ENCODE measurements at regions not wholly inside any gene's neighbourhood (a gene's known extent, or its start where the extent isn't known, plus 50 kb on each side); places are given as distances from the start of the nearest gene placed in this dataset.

DNA sequence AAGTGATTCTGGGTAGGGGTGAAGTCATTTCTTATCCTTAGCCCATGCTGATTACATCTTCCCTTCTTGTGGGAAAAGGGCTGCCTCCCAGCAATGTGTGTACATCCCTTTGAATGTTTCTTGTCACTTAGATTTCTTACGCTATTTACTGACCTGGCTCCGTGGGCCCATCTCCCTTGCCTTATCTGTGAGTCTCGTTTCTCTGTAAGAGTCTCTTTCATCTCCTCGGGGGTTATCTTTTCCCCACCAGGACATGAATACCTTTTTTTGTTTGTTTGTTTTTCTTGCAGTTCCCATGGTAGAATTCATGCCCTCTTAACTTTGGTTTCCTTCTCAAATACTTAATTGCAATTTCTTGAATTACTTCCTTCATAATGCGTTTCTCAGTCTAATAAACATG, 107.7 kb downstream of the BAMBI start:
- DNase-seq, result no peak

DNA sequence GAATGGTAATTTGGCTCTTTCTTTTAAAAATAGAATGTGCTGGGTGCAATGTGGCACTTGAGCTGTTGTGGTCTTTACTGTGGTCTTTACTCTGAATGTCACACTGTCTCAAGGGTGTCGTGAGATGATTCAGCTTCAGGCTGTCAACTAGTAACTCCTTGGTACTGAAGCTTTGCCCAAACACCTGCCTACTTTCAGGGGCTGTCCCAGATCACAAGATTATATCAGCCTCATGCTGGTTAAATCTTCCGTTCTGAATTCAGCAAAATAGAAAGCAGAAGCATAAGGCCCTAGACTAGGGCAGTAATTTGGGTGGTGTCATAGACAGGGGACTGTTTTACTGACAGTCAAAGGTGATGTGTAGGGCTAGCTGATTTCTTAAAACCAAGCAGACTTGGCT, 110.9 kb downstream of the BAMBI start:
- DNase-seq, result no peak

DNA sequence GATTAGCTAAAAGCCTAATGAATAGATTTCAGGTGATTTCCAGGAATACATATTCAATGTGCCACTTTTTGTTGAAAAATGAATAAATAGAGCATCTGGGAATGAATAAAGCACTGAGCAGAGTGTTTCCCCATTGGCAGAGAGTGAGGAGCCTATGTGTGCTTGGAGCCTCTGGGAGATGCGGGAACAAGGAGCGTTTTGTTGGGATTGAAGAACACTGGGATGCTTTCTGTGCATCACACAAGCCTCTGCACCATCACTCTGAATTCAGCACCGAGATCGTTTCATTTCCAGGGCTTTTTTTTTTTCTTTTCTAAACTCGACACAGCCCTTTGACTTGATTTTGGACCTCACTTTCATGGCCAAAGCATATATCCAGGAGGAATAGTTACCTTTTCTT, 111.4 kb downstream of the BAMBI start:
- DNase-seq, result no peak

DNA sequence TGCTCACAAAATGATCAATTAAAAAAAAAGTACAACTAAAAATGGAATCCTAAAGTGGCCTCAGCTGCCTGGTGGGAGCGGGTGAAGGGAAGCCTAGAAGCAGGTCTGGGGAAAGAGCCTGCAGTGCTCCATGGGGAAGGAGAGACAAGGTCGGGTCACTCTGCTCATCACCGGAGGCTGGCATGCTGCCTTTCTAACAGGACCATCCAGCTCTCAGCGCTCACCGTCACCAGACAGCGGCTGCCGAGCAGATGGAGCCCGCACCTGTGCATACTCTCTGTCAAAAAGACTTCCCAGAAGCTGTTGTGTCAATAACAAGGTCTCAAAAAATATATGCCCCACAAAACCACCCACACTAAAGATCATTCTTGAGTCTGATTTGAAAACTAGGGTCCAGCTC, 112.8 kb downstream of the BAMBI start:
- DNase-seq, result no peak

DNA sequence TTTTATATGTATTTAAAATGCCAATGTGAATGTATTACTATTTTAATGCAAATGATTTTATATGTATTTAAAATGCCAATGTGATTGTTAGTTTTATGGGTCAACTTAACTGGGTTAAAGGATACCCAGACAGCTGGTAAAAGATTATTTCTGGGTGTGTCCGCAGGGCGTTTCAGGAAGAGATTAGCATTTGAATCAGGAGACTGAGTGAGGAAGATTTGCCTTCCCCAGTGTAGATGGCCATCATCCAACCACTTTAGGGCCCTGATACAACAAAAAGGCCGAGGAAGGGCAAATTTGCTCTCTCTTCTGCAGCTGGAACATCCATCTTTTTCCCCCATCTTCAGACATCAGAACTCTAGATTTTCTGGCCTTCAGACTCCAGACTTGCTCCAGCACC, 116.2 kb downstream of the BAMBI start:
- DNase-seq, result no peak

DNA sequence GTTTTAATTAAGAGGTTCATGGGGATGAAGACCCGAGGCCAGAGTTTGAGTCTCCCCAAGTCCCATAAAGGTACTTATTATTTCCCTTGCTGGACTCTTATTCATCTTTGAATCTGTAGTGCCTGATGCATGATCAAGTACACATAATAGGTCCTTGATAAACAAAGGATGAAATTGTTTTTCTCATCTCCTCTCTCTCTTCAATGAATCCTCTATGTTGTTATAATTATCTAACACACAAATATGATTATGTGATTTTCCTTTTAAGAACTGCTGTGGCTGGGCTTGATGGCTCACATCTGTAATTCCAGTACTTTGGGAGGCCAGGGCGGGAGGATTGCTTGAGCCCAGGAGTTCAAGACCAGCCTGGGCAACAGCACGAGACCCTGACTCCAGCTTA, 117.7 kb downstream of the BAMBI start:
- no peak for DNase-seq

DNA sequence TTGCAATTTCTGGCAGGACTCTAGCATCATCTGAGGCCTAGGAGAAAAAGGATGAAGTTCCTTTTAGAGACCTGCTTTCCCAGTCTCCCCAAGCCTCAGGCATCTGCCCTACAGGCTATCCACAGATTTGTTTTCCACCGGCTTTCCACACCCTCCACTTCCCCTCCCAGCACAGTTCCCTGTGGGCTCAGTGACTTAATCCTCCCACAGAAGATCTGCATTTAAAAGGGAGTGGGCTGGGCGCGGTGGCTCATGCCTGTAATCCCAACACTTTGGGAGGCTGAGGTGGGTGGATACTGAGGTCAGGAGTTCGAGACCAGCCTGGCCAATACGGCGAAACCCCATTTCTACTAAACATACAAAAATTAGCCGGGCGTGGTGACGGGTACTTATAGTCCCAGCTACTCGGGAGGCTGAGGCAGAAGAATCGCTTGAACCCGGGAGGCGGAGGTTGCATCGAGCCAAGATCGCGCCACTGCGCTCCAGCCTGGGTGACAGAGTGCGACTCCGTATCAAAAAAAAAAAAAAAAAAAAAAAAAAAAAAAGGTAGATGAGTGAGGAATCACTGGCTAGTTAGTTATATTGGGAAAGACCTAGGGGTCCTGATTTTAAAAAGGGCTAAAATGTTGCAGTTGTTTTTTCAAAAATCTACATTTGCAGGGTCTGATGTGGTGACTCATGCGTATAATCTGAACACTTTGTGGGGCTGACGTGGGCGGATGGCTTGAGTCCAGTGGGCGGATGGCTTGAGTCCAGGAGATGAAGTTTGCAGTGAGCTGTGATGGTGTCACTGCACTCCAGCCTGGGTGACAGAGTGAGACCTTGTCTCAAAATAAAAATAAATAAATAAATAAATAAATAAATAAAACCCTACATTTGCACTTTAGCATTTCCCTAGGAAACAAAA, 119.5 kb downstream of the BAMBI start:
- DNase-seq, result no peak

DNA sequence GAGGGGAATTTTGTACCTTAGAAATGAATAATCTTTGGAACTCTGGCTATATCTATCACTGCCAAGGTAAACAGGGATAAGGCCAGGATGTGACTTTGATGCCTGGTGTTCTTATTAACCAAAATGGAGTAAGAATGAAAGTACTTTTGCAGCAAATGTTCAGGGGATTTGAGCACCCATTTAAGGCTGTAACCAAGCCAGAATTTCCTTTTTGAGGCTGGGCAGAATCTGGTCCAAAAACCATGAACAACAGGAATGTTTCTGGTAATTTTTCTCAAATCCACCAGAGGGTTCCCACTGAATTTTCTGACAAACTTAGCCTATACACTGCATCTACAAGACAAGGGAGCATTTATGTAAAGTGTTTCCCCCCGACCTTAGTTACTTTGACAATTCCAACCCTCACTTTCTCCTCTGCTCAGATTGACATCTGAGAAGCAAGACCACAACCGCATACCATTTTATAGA, 120.6 kb downstream of the BAMBI start:
- DNase-seq, result no peak

DNA sequence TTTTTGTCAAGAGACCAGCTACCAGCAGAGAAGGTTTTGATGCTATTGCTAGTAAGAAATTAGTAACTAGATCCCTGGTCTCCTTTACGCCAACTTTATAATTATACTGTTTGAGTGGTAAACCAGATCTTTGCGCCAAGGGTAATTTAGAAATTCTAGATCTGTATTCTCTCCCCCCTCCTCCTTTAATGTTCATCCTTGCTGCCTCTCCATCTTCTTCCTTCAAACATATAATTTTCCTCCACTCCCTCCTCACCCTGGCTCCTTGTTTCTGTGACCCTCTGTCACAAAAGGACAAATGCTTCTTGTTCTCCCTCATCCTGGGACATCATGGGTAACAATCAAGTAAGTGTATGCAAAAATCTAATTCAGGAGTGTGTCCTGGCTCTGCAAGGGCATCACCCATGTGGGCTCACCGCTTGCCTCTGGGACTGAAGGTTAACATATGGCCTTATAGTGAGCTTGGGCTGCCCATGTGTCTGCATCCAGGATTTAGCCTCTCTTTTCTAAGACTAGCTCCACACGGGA, 121.2 kb downstream of the BAMBI start:
- no peak for DNase-seq

DNA sequence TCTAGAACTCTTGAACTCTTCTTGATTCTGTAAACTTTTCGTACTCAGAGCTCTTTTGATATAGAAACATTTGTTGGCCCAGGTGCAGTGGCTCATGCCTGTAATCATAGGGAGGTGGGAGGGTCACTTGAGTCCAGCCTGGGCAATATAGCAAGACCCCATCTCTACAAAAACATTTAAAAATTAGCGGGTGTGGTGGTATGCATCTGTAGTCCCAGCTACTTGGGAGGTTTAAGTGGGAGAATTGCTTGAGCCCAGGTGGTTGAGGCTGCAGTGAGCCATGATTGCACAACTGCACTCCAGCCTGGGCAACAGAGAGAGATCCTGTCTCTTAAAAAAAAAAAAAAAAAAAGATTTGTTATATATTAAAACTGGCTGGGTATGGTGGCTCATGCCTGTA, 121.6 kb downstream of the BAMBI start:
- no peak for DNase-seq

DNA sequence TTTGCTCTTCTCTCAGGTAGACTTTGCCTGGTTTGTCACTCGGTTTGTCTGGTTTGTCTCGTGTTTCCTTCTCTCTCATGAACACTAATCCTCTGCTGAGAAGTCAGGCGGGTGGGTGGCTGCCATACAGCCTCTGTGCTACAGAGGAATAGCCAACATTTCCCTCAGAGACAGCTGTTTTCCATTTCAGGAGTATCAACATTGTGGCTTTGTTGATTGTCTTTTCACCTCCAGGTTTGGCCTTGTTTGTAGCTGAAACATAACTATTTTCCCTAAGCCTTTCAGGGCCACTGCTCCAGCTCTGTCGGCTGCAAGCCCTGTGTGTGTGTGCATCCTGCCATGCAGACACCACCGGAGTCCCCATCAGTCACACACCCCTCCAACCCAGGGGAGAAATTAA, 122.8 kb downstream of the BAMBI start:
- no peak for DNase-seq

DNA sequence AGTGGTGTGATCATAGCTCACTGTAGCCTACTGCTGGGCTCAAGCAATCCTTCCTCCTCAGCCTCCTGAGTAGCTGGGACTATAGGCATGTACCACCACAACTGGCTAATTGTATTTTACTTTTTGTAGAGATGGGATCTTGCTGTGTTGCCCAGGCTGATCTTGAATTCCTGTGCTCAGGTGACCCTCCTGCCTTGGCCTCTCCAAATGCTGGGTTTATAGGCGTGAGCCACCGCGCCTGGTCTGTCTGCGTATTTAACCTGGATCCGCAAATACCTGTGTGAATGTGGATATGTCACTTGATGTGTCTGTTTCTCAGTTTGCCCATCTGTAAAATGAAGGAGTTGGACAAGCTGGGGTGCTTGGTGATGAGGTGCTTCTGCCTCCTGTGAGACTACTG, 123.9 kb downstream of the BAMBI start:
- DNase-seq, result no peak

DNA sequence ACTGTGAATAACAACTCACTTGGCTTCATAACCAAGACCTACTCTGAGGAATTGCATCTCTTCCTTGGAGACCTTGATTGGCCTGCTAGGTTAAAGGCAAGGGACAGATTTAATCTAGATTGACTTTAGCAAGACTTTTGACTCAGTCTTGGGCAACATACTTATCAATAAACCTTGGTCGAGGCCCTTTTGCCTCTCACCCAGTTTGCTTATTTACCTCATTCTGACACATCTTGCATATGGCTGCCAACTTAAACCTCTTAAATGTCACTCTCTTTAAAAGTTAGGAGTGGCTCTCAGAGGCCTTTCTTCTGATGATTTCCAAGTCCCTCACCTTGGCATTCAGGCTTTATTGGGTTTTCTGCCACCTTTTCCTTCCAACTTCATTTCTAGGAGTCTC, 124.5 kb downstream of the BAMBI start:
- no peak for DNase-seq

DNA sequence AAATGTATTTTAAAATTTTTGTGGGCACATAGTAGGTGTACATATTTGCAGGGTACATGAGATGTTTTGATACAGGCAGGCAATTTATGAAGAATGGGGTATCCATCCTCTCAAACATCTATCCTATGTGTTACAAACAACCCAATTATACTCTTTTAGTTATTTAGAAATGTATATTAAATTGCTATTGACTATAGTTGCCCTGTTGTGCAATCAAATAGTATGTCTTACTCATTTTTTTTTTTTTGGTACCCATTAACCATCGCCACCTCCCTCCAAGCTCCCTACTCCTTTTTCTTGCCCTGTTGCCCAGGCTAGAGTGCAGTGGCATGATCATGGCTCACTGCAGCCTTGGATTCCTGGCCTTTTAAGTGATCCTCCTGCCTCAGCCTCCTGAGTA, 128.1 kb downstream of the BAMBI start:
- DNase-seq, result no peak

DNA sequence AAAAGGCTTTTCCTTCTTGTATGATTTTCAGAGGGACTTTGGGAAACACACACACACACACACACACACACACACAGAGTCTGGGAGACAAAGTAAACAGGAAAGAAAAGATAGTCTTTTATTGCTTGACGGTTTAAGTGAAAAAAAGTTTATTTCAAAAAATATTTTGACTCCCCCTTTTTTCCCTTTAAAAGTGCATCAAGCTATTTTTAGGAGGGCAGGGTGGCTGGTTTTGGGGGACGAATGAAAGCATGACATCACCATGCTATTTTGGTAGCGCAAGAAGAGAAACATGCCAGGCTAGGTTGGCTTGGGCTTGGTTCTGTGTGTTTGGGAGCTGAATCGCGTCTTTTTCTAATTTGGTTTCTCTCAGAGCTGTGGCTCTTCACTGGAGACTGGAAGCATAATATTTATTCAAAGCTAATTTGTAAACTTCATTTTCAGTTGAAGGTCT, 129.2 kb downstream of the BAMBI start:
- no peak for DNase-seq

DNA sequence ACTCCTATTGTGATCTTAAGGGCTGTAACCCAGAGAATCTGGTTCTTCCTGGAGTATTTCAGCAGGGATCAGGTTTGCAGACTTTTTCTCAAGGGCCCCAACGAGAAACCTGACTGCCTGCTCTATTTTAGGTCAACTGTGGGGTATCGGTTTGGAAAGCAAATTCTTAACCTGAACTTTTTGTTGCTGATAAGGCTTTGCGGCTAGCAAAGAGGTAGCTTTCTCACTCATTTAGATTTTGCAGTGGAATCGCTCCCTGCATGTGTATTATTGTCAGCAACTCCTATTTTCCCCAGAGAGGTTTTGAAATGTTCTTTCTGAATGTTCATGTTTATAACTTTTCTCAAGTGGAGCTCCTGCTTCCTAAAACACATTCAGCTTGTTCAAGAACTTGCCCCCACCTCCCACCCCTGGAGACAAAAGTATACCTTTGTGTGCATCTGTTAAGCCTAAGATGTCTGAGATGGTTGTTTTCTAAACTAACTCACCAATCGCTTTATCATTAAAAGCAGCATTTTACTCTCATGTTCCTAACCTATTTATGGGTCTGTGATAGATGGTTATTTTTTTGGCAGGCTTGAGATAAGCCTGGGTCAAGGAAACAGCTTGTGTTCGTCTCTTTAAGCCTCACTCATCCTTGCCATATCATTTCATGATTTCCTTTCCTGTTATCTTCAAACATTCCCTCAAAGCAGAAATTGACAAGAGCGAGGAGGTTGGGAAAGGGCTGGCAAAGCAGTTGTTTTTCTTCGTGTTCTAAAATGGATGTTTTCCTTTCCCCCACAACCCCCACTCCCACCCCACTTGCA, 129.8 kb downstream of the BAMBI start:
- DNase-seq, result no peak

DNA sequence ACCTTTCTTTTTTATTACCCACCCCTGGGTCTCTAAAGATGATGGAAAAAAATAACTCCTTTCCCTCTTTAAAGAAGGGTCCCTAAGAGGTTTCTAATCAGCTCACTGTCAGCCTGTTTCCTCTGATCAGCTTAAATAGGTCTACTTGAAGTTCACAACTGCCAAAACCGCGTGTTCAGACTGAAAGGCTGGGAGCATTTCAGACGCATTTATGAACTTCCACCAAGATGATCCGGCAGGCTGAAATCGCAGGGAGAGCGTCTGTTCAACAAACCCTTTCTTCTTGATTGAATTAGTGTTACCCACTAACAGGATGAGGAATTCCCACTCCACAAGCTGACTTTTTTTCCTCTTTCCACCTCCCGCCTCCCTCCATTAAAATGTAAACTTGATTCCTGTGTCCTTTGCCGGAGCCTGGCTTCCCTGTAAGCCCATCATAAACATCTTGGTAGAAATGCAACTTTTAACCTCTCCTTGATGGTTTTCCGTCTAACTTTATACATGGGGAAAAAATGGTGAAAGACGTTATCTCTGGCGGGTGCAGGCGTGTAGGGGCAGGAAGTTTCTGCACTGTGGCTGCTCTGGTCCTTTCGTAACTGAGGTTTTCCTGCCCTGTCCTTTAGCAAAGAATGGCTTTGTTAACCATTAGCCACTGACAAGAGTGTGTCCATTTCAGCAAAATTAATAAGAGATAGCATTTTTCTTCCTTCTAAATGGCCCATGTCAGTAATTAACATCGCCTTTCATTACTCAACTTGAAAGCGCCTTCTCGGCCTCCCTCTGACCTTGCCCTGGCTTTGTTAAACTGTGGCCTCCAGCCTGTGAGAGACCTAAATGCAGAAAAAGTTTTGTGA, 130.7 kb downstream of the BAMBI start:
- DNase-seq, result no peak

DNA sequence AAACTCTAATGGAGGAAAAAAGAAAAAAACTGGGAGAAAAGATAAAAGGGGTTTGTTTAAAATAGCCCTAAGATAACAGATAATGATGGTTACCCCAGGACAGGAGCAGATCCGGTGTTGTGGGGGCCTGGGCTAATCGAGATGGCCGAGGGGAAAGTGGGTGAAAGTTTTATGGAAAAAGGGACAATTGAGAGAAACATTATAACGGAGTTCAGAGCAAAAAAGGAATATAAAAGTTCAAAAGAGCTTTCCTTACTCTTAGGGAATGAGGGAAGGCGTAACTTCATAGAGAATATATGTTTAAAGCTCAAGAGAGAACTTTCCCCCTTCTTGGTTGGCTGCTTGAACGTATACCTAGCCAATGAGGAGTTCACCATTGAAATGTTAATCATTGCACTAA, 131.4 kb downstream of the BAMBI start:
- DNase-seq, result no peak

DNA sequence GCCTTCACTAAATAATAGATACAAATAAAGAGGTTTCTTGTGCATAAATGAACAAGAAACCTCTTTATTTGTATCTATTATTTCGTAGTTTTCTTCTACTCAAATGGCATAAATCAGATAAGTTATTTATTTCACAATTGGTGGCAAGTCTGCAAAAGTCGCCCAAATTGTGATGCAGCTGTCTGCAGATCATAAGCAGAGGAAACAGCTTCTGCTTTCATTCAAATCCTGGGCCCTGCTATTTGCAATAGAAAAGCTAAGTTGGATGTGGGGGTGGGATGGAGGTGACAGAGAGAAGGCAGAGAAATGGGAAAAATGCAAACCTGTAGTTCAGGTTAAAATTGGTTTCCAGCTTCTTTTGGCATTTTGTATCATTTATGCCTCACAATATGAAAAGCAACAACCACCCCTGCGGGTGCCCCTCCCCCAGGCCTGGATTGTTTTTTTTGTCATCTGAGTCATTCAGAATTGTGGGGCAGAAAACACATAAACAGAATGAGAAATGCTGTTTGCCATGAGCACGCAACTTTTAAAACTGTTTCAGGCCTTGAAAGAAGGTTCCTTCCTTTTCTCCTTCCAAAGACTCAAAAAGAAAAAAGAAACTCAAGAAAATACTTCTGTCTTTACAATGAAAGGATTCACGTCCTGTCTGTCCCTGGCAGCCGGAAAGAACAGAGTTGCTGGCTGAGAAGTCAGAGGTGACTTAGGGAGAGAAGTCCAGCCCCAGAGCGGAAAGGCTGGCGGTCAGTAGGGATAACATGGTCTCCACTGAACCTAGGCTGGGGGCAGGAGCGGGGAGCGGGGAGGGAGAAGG, 132.9 kb downstream of the BAMBI start:
- DNase-seq, result no peak

DNA sequence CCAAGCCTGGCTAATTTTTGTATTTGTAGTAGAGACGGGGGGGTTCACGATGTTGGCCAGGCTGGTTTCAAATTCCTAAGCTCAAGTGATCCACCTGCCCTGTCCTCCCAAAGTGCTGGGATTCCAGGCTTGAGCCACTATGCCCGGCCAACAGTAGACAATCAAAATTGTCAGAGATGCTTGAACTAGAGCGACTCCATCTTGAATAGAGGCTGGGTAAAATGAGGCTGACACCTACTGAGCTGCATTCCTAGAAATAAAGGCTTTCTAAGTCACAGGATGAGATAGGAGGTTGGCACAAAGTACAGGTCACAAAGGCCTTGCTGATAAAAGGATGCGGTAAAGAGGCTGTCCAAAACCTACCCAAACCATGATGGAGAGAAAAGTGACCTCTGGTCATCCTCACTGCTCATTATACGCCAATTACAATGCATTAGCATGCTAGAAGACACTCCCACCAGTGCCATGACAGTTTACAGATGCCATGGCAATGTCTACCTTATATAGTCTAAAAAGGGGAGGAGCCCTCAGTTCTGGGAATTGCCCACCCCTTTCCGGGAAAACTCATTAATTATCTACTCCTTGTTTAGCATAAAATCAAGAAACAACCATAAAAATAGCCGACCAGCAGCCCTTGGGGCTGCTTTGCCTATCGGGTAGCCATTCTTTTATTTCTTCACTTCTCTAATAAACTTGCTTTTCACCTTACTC, 134.5 kb downstream of the BAMBI start:
- DNase-seq, result no peak

Data from activated CD4-positive, alpha-beta T cell treated with anti-CD3 and anti-CD28 coated beads, Interleukin-2, amount 50 U/mL, for 48 hours (primary cell).